ENCODE measurements at regions not wholly inside any gene's neighbourhood (a gene's known extent, or its start where the extent isn't known, plus 50 kb on each side); places are given as distances from the start of the nearest gene placed in this dataset.

- H3K36me3 Mint-ChIP-seq, result no peaks in the 10 kb centered on the region
- TF ChIP-seq CTCF (IDR thresholded peaks at IDR 0.05), result no peak
- DNase-seq, result no peak
- H3K27ac Mint-ChIP-seq, result no peak overlapping the region
- no peaks in the 10 kb centered on the region for H3K4me1 Mint-ChIP-seq
- 95% methylated on average over 4 of the region's 7 CpGs for WGBS (ENCODE audit: insufficient coverage)
- no peak overlapping the region for H3K27ac ChIP-seq (ENCODE audit: low read depth in 1 of 2, low read length in 2 of 2)
- no peaks in the 10 kb centered on the region for H3K9me3 ChIP-seq (replicated peaks in 1 of 2; ENCODE audit: control insufficient read depth in 1 of 2, insufficient read depth in 1 of 2, low read length in 2 of 2)
- H3K9ac ChIP-seq (ENCODE audit: insufficient read depth, low read length, poor library complexity, severe bottlenecking), result no peak overlapping the region
- H3K27me3 ChIP-seq (ENCODE audit: control insufficient read depth in 2 of 2, insufficient read depth in 2 of 2, low read length in 2 of 2), result no peaks in the 10 kb centered on the region
- no peaks in the 10 kb centered on the region for H4K20me1 ChIP-seq (ENCODE audit: insufficient read depth, low read length)
- H3K4me2 ChIP-seq (replicated peaks; ENCODE audit: extremely low read depth, low read length, poor library complexity, severe bottlenecking), result no peak overlapping the region
- intact Hi-C loops (cut with micrococcal nuclease), result no loop called here
- H3K4me3 ChIP-seq (replicated peaks in 1 of 3; ENCODE audit: low read depth in 2 of 3, low read length in 3 of 3), result no peak overlapping the region
- H3K4me3 Mint-ChIP-seq, result no peak overlapping the region
- no peak overlapping the region for H2AFZ ChIP-seq (ENCODE audit: insufficient read depth, low read depth, low read length, poor library complexity, severe bottlenecking)
- no peaks in the 10 kb centered on the region for H3K79me2 ChIP-seq (ENCODE audit: insufficient read depth, low read length)
- H3K9me3 Mint-ChIP-seq, result peaks cover 0 to 6% (median 0%) of the 10 kb centered on the region in 7 donors
- H3K27me3 Mint-ChIP-seq (ENCODE audit: low read depth in 3 of 3), result peaks cover 0 to 3% (median 2%) of the 10 kb centered on the region in 3 donors
- no peaks in the 10 kb centered on the region for H3K36me3 ChIP-seq (replicated peaks in 1 of 2; ENCODE audit: control insufficient read depth in 1 of 2, insufficient read depth in 2 of 2, low read length in 2 of 2)
- H3K4me1 ChIP-seq (ENCODE audit: control insufficient read depth in 1 of 2, insufficient read depth in 2 of 2, low read length in 2 of 2), result no peaks in the 10 kb centered on the region
These were observed 86.2 kb upstream of the PTPRM start for GRCh38 chr18:7480879-7481278.

- Histone ChIP-seq H3K27me3 (ENCODE audit: control insufficient read depth in 2 of 2, insufficient read depth in 2 of 2, low read length in 2 of 2) (no peaks in the 10 kb centered on the region), H3K27ac (ENCODE audit: low read depth in 1 of 2, low read length in 2 of 2) (no peak overlapping the region), H3K36me3 (replicated peaks in 1 of 2; ENCODE audit: control insufficient read depth in 1 of 2, insufficient read depth in 2 of 2, low read length in 2 of 2) (no peaks in the 10 kb centered on the region), H2AFZ (ENCODE audit: insufficient read depth, low read depth, low read length, poor library complexity, severe bottlenecking) (no peak overlapping the region), H4K20me1 (ENCODE audit: insufficient read depth, low read length) (no peaks in the 10 kb centered on the region), H3K4me1 (ENCODE audit: control insufficient read depth in 1 of 2, insufficient read depth in 2 of 2, low read length in 2 of 2) (no peaks in the 10 kb centered on the region), H3K79me2 (ENCODE audit: insufficient read depth, low read length) (no peaks in the 10 kb centered on the region), H3K4me3 (replicated peaks in 1 of 3; ENCODE audit: low read depth in 2 of 3, low read length in 3 of 3) (no peak overlapping the region), H3K4me2 (replicated peaks; ENCODE audit: extremely low read depth, low read length, poor library complexity, severe bottlenecking) (no peak overlapping the region), H3K9ac (ENCODE audit: insufficient read depth, low read length, poor library complexity, severe bottlenecking) (no peak overlapping the region), H3K9me3 (replicated peaks in 1 of 2; ENCODE audit: control insufficient read depth in 1 of 2, insufficient read depth in 1 of 2, low read length in 2 of 2) (no peaks in the 10 kb centered on the region)
- Mint-ChIP-seq H3K27me3 (ENCODE audit: low read depth in 3 of 3) (peaks cover 0 to 3% (median 1%) of the 10 kb centered on the region in 3 donors), H3K36me3 (no peaks in the 10 kb centered on the region), H3K4me1 (no peaks in the 10 kb centered on the region), H3K4me3 (no peak overlapping the region), H3K9me3 (peaks cover 0 to 6% (median 0%) of the 10 kb centered on the region in 7 donors), H3K27ac (no peak overlapping the region)
- DNase-seq, result no peak
- TF ChIP-seq CTCF (IDR thresholded peaks at IDR 0.05), result no peak
- intact Hi-C loops (cut with micrococcal nuclease), result no loop called here
These were observed 84.8 kb upstream of the PTPRM start for GRCh38 chr18:7482342-7482741.

All from CD14-positive monocyte (primary cell).